HG02763 (cell line): ENCODE measurements at regions not wholly inside any gene's neighbourhood (a gene's known extent, or its start where the extent isn't known, plus 50 kb on each side); places are given as distances from the start of the nearest gene placed in this dataset.
"Not testable (repeated sequence)": the region's sequence is repeated elsewhere in the genome, so short reads cannot be mapped to it uniquely, and the experiment has no call there.

Experiments
- ATAC-seq: cut with Tn5 transposase; IDR thresholded peaks from one replicate; pipeline ENCODE4 v1.9.1; 2021; ENCODE audit warnings: mild to moderate bottlenecking, moderate library complexity; ENCODE audit not compliant: unreplicated experiment

GRCh38 chr4:125573368-125573767, 258.6 kb downstream of the FAT4 start:
- no peak for ATAC-seq

DNA sequence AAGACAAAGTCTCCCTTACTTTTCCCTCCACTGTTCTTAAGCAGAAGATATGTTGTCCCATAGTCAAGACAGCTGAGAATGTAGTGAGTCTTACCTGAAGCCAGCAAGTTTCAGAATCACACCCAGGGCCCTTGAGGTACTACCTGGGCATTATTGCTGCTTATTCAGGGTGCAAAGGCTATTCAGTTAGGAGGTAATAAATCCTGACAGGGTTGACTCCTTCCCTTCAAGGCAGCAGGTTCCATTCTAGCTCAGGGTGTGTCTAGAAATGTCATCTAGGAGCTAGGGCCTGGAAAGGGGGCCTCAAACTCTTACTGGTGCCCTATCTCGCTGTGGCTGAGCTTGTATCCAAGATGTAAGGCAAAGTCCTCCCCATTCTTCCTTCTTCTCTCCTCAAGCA, 259.0 kb downstream of the FAT4 start:
- no peak for ATAC-seq

- ATAC-seq = no peak
These were observed 267.5 kb downstream of the FAT4 start for GRCh38 chr4:125582302-125582701.

DNA sequence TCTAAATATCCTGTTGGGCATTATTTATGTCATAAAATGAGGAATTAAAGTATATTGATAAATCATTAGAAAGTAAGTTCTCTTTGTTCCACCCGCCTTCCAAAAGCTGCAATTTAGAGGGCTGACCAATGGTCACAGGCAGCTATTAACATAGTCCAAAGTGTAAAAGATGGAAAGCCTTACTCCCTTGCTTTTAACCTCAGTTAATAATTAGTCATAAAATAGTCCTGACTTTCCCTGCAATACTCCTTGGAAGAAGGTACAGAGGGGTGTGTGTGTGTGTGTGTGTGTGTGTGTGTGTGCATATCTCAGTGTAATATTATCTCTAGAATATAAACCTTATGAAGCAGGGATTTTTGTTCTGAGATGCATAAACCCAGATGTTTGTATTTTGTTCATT, 275.4 kb downstream of the FAT4 start:
- ATAC-seq = no peak

- ATAC-seq = no peak
These were observed 276.5 kb downstream of the FAT4 start for GRCh38 chr4:125591290-125591689.

DNA sequence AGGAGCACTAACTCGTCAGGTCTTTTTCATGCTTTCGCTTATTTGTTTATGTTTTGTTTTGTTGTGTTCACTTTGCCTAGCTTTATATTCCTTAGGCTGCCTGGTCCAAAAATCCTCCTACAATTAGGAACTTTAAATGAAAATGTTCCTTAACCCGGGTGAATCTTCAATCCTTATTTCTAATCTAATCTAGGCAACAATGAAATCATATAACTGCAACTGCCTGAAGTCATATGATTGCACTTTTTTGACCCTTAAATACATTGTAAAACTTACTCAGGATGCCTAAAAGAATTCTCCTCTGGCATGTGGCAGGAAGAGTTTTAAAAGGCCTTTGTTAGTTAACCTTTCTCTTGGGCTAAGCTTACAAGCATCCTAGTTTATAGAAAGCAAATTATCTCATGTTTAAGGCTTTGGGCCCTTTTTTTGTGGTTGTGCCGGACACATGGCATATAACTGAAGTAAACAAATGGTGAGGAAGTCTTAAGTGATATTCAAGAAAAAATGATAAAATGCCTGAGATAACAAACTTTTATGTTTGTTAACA, 279.4 kb downstream of the FAT4 start:
- ATAC-seq = no peak

DNA sequence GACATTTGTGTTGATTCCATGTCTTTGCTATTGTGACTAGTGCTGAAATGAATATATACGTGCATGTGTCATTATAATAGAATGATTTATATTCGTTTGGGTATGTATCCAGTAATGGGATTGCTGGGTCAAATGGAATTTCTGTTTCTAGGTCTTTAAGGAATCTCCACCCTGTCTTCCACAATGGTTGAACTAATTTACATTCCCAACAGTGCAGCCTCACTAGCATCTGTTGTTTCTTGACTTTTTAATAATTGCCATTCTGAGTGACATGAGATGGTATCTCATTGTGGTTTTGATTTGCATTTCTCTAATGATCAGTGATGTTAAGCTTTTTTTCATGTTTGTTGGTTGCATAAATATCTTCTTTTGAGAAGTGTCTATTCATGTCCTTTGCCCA, 291.2 kb downstream of the FAT4 start:
- not testable (repeated sequence) for ATAC-seq

GRCh38 chr4:125620066-125620860, 305.5 kb downstream of the FAT4 start:
- no peak for ATAC-seq

DNA sequence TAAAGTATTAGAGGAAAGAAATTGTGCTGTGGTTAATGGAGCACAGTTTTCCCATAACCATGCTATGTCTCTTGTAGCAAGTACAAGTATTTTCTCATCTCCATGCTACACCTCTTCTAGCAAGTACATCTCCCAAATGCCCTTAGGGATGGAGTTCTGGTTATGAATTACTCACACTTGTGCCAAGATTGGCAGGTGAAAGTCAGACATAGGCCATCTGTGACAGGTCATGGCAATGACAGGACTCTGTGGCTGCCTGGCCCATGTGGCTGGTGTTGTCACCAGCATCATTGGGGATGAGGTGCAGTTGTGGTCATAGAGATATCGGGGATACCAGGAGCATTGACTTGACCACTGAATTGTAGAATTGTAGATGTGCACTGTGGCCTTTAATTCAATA, 310.2 kb downstream of the FAT4 start:
- ATAC-seq = no peak

- ATAC-seq = no peak
These were observed 312.2 kb downstream of the FAT4 start for GRCh38 chr4:125626946-125627345.

GRCh38 chr4:125639182-125639621, 324.4 kb downstream of the FAT4 start:
- no peak for ATAC-seq

DNA sequence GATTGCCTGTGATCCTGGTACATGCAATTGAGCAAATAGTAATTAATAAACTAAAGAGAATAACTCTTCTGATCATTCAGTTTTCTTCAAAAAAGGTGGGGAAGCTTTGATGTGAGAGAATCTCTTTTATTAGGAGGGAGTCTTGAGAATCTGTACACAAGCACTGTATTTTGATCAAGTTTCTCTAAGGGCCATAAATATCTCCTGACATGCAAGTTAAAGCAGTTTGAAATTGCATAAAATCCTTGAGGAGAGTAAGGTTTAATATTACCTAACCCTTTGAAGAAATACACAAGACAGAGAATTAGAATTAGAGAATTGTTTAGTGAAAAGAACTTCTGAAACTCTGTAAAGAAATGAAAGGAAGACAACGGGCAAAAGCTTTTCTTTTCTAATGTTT, 326.9 kb downstream of the FAT4 start:
- no peak for ATAC-seq

- no peak for ATAC-seq
These were observed 327.9 kb downstream of the FAT4 start for GRCh38 chr4:125642645-125643044.

GRCh38 chr4:125649452-125649851, 334.7 kb downstream of the FAT4 start:
- ATAC-seq = no peak

DNA sequence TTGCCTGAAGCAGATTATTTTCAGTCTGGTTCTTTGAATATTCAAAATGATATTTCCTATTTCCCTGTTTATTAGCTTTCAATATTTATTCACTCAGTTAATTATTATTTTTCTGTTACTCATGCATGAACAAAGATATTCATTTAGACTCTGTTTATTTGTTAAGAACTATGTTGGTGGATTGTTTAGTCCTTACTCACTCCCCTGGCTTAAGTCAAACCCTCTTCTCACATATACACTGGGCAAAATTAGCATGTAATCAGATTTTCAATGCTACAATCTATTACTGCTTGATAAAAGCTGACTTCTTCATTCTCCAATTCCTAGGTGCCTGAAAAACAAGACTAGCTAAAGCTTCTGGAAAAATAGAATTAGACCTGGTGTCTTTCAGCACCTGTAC, 335.8 kb downstream of the FAT4 start:
- no peak for ATAC-seq

- not testable (repeated sequence) for ATAC-seq
These were observed 337.1 kb downstream of the FAT4 start for GRCh38 chr4:125651707-125652357.

DNA sequence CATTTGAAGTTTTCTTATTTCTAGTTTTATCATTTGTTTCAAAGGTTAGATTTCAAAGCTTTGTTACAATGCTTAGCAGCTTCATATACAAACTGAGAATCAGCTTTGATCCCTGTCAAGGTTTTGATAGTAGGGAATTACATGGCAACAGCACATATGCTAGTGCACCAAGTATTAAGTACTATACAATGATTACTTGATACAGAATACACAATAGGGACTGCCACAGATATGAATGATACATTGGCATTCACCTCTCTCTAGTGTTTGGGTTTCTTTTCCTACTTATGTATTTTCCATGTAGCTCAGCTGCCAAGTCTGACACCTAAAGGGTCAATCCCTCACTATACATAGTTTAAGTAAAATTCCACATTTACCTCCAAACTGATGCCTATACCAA, 344.0 kb downstream of the FAT4 start:
- ATAC-seq = no peak

GRCh38 chr4:125663896-125664767, 349.4 kb downstream of the FAT4 start:
- ATAC-seq = no peak

- ATAC-seq = no peak
These were observed 351.9 kb downstream of the FAT4 start for GRCh38 chr4:125666635-125667034.

- ATAC-seq = no peak
These were observed 361.4 kb downstream of the FAT4 start for GRCh38 chr4:125676156-125676555.

- ATAC-seq = no peak
These were observed 361.8 kb downstream of the FAT4 start for GRCh38 chr4:125676583-125676982.
